ENCODE measurements at regions not wholly inside any gene's neighbourhood (a gene's known extent, or its start where the extent isn't known, plus 50 kb on each side); places are given as distances from the start of the nearest gene placed in this dataset.
"Not testable (repeated sequence)": the region's sequence is repeated elsewhere in the genome, so short reads cannot be mapped to it uniquely, and the experiment has no call there.

GRCh38 chr10:17538941-17539340 is 78.2 kb downstream of the HACD1 start:
- in situ Hi-C loops (cut with MboI; ENCODE audit: low sequenced_read_pairs, unreplicated experiment): no loop called here

GRCh38 chr10:17537281-17537680 is 79.9 kb downstream of the HACD1 start:
- in situ Hi-C loops (cut with MboI; ENCODE audit: low sequenced_read_pairs, unreplicated experiment): no loop called here
- no peak for TF ChIP-seq CTCF (IDR thresholded peaks at IDR 0.05; ENCODE audit: borderline replicate concordance, control extremely low read depth, extremely low read depth, insufficient read depth, missing control alignments)
- DNase-seq (ENCODE audit: low spot score): no peak

More at GRCh38 chr10:17538941-17539340, 78.2 kb downstream of the HACD1 start:
- DNase-seq (ENCODE audit: low spot score): no peak
- no peak for TF ChIP-seq CTCF (IDR thresholded peaks at IDR 0.05; ENCODE audit: borderline replicate concordance, control extremely low read depth, extremely low read depth, insufficient read depth, missing control alignments)

- DNase-seq (ENCODE audit: low spot score): no peak
- no peak for TF ChIP-seq CTCF (IDR thresholded peaks at IDR 0.05; ENCODE audit: borderline replicate concordance, control extremely low read depth, extremely low read depth, insufficient read depth, missing control alignments)
- in situ Hi-C loops (cut with MboI; ENCODE audit: low sequenced_read_pairs, unreplicated experiment): no loop called here
Measured at GRCh38 chr10:17536221-17536620, 81.0 kb downstream of the HACD1 start.

GRCh38 chr10:17533731-17534130 is 79.3 kb upstream of the ST8SIA6 start:
- DNase-seq (ENCODE audit: low spot score): no peak
- in situ Hi-C loops (cut with MboI; ENCODE audit: low sequenced_read_pairs, unreplicated experiment): no loop called here
- no peak for TF ChIP-seq CTCF (IDR thresholded peaks at IDR 0.05; ENCODE audit: borderline replicate concordance, control extremely low read depth, extremely low read depth, insufficient read depth, missing control alignments)

- in situ Hi-C loops (cut with MboI; ENCODE audit: low sequenced_read_pairs, unreplicated experiment): no loop called here
- no peak for TF ChIP-seq CTCF (IDR thresholded peaks at IDR 0.05; ENCODE audit: borderline replicate concordance, control extremely low read depth, extremely low read depth, insufficient read depth, missing control alignments)
- no peak for DNase-seq (ENCODE audit: low spot score)
Measured at GRCh38 chr10:17528306-17528862, 74.0 kb upstream of the ST8SIA6 start.

- TF ChIP-seq CTCF (IDR thresholded peaks at IDR 0.05; ENCODE audit: borderline replicate concordance, control extremely low read depth, extremely low read depth, insufficient read depth, missing control alignments): no peak
- in situ Hi-C loops (cut with MboI; ENCODE audit: low sequenced_read_pairs, unreplicated experiment): no loop called here
- DNase-seq (ENCODE audit: low spot score): no peak
Measured at GRCh38 chr10:17527514-17528146, 73.2 kb upstream of the ST8SIA6 start.

- DNase-seq (ENCODE audit: low spot score); in situ Hi-C loops (cut with MboI; ENCODE audit: low sequenced_read_pairs, unreplicated experiment): not testable (repeated sequence)
Measured at GRCh38 chr10:17526571-17526970, 72.2 kb upstream of the ST8SIA6 start.

Data from GM13976 (cell line).